ENCODE measurements at regions not wholly inside any gene's neighbourhood (a gene's known extent, or its start where the extent isn't known, plus 50 kb on each side); places are given as distances from the start of the nearest gene placed in this dataset.
"Not testable (repeated sequence)": the region's sequence is repeated elsewhere in the genome, so short reads cannot be mapped to it uniquely, and the experiment has no call there.

DNA sequence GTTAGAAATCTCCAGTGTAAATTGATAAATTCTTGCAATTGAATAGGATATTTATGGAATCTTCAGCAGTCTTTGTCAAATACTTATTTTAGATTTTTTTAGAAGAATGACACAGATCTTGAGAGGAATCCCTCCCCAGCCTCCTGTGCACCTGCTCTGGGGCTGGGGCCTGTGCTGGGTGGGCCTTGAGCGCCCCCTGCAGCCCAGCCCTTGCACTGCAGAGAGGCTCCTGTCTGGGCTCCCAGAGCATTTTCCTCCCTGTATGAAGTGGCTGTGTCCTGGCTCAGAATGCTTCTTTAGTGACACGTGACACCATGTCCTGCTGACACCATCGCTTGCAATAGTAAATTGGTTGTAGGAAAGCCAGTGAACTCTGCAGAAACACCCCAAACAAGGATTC lies 98.7 kb downstream of the OR4M2 start:
- H3K36me3 ChIP-seq (ENCODE audit: control insufficient read depth, insufficient read depth, low read length); H3K9me3 Mint-ChIP-seq (ENCODE audit: unreplicated experiment); H3K27ac Mint-ChIP-seq (ENCODE audit: unreplicated experiment); H3K4me3 Mint-ChIP-seq (ENCODE audit: unreplicated experiment); intact Hi-C loops (cut with micrococcal nuclease; ENCODE audit: unreplicated experiment); H3K4me3 ChIP-seq (ENCODE audit: low read depth, low read length); H3K4me1 ChIP-seq; CTCF ChIA-PET; POLR2A ChIA-PET; H3K4me1 Mint-ChIP-seq (ENCODE audit: low read depth, unreplicated experiment); H3K36me3 Mint-ChIP-seq (ENCODE audit: insufficient read depth, unreplicated experiment); H3K27me3 ChIP-seq (replicated peaks; ENCODE audit: control insufficient read depth, insufficient read depth, low read length); DNase-seq; H3K9me3 ChIP-seq; H3K27me3 Mint-ChIP-seq (ENCODE audit: insufficient read depth, unreplicated experiment); BruUV-seq (replicated peaks): not testable (repeated sequence)

DNA sequence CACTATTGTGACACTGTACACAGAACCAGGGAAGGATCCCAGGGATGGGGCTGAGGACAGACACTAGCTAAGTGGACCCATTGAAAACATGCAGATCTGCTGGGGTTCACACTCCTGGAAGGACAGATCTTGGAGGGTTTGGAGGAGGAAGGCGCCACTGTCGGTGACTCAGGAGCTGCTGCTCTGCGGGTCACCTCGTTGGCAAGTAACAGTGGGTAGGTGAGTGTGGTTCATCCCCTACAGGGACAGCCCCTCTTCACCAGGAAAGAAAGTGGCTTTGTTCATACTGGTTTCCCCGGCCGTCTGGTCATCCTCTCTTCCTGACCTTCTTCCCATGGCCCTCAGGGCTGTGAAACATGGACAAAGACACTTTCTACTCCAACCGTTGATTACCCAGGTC lies 100.3 kb downstream of the OR4M2 start:
- H3K27ac Mint-ChIP-seq (ENCODE audit: unreplicated experiment); H3K4me1 ChIP-seq; intact Hi-C loops (cut with micrococcal nuclease; ENCODE audit: unreplicated experiment); H3K9me3 ChIP-seq; POLR2A ChIA-PET; H3K4me1 Mint-ChIP-seq (ENCODE audit: low read depth, unreplicated experiment); H3K4me3 ChIP-seq (ENCODE audit: low read depth, low read length); H3K27me3 ChIP-seq (replicated peaks; ENCODE audit: control insufficient read depth, insufficient read depth, low read length); H3K4me3 Mint-ChIP-seq (ENCODE audit: unreplicated experiment); H3K27me3 Mint-ChIP-seq (ENCODE audit: insufficient read depth, unreplicated experiment); DNase-seq; H3K9me3 Mint-ChIP-seq (ENCODE audit: unreplicated experiment); H3K36me3 Mint-ChIP-seq (ENCODE audit: insufficient read depth, unreplicated experiment); BruUV-seq (replicated peaks); CTCF ChIA-PET; H3K36me3 ChIP-seq (ENCODE audit: control insufficient read depth, insufficient read depth, low read length): not testable (repeated sequence)

DNA sequence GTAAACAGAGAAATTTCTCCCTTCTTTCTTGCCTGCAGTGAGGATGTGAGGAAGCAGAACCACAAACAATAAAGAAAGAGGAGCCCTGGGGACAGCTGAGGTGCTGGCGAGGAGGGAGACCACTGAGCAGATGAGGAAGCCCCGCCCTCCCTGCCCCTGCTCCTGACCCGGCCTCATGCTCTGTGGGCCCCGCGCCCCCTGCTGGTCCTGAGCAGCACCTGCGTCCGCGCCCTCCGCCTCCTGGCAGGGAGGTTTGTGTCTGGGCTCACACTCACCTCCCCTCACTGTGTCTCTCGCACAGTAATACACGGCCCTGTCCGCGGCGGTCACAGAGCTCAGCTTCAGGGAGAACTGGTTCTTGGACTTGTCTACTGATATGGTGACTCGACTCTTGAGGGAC lies 104.4 kb downstream of the OR4M2 start:
- H3K27ac Mint-ChIP-seq (ENCODE audit: unreplicated experiment); H3K4me1 Mint-ChIP-seq (ENCODE audit: low read depth, unreplicated experiment); H3K4me3 ChIP-seq (ENCODE audit: low read depth, low read length); CTCF ChIA-PET; H3K4me1 ChIP-seq; POLR2A ChIA-PET; H3K9me3 ChIP-seq; H3K9me3 Mint-ChIP-seq (ENCODE audit: unreplicated experiment); H3K27me3 ChIP-seq (replicated peaks; ENCODE audit: control insufficient read depth, insufficient read depth, low read length); intact Hi-C loops (cut with micrococcal nuclease; ENCODE audit: unreplicated experiment); H3K36me3 Mint-ChIP-seq (ENCODE audit: insufficient read depth, unreplicated experiment); BruUV-seq (replicated peaks); H3K36me3 ChIP-seq (ENCODE audit: control insufficient read depth, insufficient read depth, low read length); H3K4me3 Mint-ChIP-seq (ENCODE audit: unreplicated experiment); H3K27me3 Mint-ChIP-seq (ENCODE audit: insufficient read depth, unreplicated experiment); DNase-seq: not testable (repeated sequence)

DNA sequence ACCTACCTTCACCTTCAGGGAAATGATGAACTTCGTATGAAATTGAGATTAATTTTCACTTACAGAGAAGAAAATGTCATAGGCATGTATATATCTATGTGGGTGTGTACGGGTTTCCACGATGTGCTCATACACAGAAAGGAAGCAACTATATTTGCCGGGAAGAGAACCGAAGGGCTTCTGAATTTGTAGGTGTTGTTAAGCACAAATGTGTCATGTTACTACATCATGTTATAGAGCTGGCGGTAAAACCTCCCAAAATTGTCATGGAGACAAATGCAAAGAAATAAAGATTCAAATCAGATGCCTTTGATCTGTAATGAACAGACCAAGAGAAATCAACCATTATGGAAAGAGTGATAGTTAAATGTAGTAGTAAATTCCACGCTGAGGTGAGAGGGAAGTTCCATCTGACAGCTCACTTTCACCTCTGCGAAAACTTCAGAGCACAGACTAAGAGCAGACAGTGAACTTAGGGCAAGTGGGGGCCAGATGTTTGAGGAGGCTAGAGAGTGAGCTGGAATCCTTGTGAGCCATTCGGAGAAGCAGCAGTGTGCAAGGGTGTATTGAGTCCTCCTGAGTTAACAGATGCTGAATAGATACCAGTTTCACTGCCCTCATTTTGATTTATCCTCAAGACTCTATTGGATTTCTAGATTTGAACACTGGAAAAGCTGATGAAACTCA lies 106.7 kb downstream of the OR4M2 start:
- H3K4me1 Mint-ChIP-seq (ENCODE audit: low read depth, unreplicated experiment); DNase-seq; CTCF ChIA-PET; H3K4me1 ChIP-seq; H3K27me3 ChIP-seq (replicated peaks; ENCODE audit: control insufficient read depth, insufficient read depth, low read length); H3K27ac Mint-ChIP-seq (ENCODE audit: unreplicated experiment); H3K9me3 Mint-ChIP-seq (ENCODE audit: unreplicated experiment); BruUV-seq (replicated peaks); H3K4me3 ChIP-seq (ENCODE audit: low read depth, low read length); intact Hi-C loops (cut with micrococcal nuclease; ENCODE audit: unreplicated experiment); POLR2A ChIA-PET; H3K36me3 ChIP-seq (ENCODE audit: control insufficient read depth, insufficient read depth, low read length); H3K36me3 Mint-ChIP-seq (ENCODE audit: insufficient read depth, unreplicated experiment); H3K4me3 Mint-ChIP-seq (ENCODE audit: unreplicated experiment); H3K9me3 ChIP-seq; H3K27me3 Mint-ChIP-seq (ENCODE audit: insufficient read depth, unreplicated experiment): not testable (repeated sequence)

DNA sequence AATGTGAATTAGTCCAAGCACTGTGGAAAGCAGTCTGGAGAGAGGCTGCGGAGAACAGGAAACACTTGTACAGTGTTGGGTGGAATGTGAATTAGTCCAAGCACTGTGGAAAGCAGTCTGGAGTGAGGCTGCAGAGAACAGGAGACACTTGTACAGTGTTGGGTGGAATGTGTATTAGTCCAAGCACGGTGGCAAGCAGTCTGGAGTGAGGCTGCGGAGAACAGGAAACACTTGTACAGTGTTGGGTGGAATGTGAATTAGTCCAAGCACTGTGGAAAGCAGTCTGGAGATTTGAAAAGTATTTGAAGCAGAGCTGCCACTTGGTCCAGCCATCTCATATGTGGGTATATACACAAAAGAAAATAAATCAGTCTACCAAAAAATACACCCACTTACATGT lies 111.5 kb downstream of the OR4M2 start:
- POLR2A ChIA-PET; H3K4me1 ChIP-seq; intact Hi-C loops (cut with micrococcal nuclease; ENCODE audit: unreplicated experiment); H3K4me3 Mint-ChIP-seq (ENCODE audit: unreplicated experiment); H3K27me3 ChIP-seq (replicated peaks; ENCODE audit: control insufficient read depth, insufficient read depth, low read length); H3K4me3 ChIP-seq (ENCODE audit: low read depth, low read length); H3K36me3 ChIP-seq (ENCODE audit: control insufficient read depth, insufficient read depth, low read length); H3K9me3 ChIP-seq; CTCF ChIA-PET; H3K36me3 Mint-ChIP-seq (ENCODE audit: insufficient read depth, unreplicated experiment); H3K4me1 Mint-ChIP-seq (ENCODE audit: low read depth, unreplicated experiment); H3K27me3 Mint-ChIP-seq (ENCODE audit: insufficient read depth, unreplicated experiment); H3K9me3 Mint-ChIP-seq (ENCODE audit: unreplicated experiment); BruUV-seq (replicated peaks); H3K27ac Mint-ChIP-seq (ENCODE audit: unreplicated experiment); DNase-seq: not testable (repeated sequence)

DNA sequence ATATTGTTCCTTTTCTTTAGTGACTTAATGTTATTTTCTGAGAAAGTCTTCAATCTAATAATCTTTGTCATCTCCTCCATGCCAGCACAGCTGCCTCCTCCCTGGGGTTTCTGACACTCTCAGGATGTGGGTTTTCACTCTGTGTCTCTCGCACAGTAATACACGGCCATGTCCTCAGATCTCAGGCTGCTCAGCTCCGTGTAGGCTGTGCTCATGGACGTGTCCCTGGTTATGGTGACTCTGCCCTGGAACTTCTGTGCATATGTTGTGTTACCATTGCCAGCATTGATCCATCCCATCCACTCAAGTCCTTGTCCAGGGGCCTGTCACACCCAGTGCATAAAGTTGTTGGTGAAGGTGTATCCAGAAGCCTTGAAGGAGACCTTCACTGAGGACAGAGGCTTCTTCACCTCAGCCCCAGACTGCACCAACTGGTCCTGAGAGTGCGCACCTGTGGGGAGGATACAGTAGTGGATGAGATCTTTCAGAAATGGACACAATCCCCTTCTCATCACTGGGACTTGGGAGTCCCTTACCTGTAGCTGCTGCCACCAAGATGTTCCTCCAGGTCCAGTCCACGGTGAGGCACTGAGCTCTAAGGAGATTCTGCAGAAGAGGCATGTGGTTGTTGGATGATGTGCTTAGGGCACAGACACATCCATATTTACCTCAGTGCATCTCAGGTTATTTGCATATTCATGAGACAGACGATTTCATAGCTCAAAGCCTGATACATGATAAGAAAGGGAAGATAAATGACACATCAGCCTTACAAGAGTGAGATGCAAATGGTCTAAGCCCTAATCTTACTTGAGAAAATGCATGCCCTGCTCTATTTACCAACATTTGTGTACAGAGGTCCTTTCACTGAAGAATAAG lies 114.7 kb downstream of the OR4M2 start:
- BruUV-seq (replicated peaks); POLR2A ChIA-PET; CTCF ChIA-PET; intact Hi-C loops (cut with micrococcal nuclease; ENCODE audit: unreplicated experiment); DNase-seq; H3K4me1 Mint-ChIP-seq (ENCODE audit: low read depth, unreplicated experiment); H3K27me3 Mint-ChIP-seq (ENCODE audit: insufficient read depth, unreplicated experiment); H3K27me3 ChIP-seq (replicated peaks; ENCODE audit: control insufficient read depth, insufficient read depth, low read length); H3K4me1 ChIP-seq; H3K36me3 ChIP-seq (ENCODE audit: control insufficient read depth, insufficient read depth, low read length); H3K9me3 ChIP-seq; H3K4me3 Mint-ChIP-seq (ENCODE audit: unreplicated experiment); H3K4me3 ChIP-seq (ENCODE audit: low read depth, low read length); H3K27ac Mint-ChIP-seq (ENCODE audit: unreplicated experiment); H3K9me3 Mint-ChIP-seq (ENCODE audit: unreplicated experiment); H3K36me3 Mint-ChIP-seq (ENCODE audit: insufficient read depth, unreplicated experiment): not testable (repeated sequence)

DNA sequence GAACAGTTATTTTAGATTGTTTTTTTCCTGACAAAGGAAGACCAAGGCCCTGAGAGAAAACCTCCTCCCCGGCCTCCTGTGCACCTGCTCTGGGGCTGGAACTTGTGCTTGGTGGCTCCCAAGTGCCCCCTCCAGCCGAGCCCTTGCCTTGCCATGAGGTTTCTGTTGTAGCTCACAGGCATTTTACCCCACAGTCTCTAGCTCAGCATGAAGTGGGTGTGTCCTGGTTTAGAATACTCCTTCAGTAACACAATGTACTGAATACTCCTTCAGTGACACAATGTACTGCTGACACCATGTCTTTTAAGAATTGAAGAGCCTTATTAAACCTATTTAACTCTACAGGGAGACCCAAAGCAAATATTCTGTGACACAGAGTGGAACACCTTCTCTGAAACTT lies 116.1 kb downstream of the OR4M2 start:
- H3K4me3 Mint-ChIP-seq (ENCODE audit: unreplicated experiment); H3K4me1 ChIP-seq; H3K4me1 Mint-ChIP-seq (ENCODE audit: low read depth, unreplicated experiment); DNase-seq; H3K4me3 ChIP-seq (ENCODE audit: low read depth, low read length); H3K9me3 ChIP-seq; POLR2A ChIA-PET; H3K9me3 Mint-ChIP-seq (ENCODE audit: unreplicated experiment); CTCF ChIA-PET; H3K36me3 ChIP-seq (ENCODE audit: control insufficient read depth, insufficient read depth, low read length); BruUV-seq (replicated peaks); intact Hi-C loops (cut with micrococcal nuclease; ENCODE audit: unreplicated experiment); H3K27ac Mint-ChIP-seq (ENCODE audit: unreplicated experiment); H3K27me3 ChIP-seq (replicated peaks; ENCODE audit: control insufficient read depth, insufficient read depth, low read length); H3K36me3 Mint-ChIP-seq (ENCODE audit: insufficient read depth, unreplicated experiment); H3K27me3 Mint-ChIP-seq (ENCODE audit: insufficient read depth, unreplicated experiment): not testable (repeated sequence)

All from Caco-2 (cell line).